Loucy (cell line): ENCODE measurements at regions not wholly inside any gene's neighbourhood (a gene's known extent, or its start where the extent isn't known, plus 50 kb on each side); places are given as distances from the start of the nearest gene placed in this dataset.

Source experiments
- CTCF ChIP-seq: fragments of 200-600 bp; sonication (generic); conservative IDR thresholded peaks from 2 replicates; pipeline ENCODE4 v1.5.1; 2014; ENCODE audit warnings: mild to moderate bottlenecking, antibody characterized with exemption, low read length
- EZH2phosphoT487 ChIP-seq: fragments of 200-600 bp; IDR thresholded peaks from 2 replicates; pipeline ENCODE4 v1.6.1; 2018; ENCODE audit warnings: antibody characterized with exemption, mild to moderate bottlenecking, moderate library complexity, borderline replicate concordance

- no peak for TF ChIP-seq CTCF
- no peak for TF ChIP-seq EZH2phosphoT487
These were observed 92.6 kb downstream of the EMP1 start for GRCh38 chr12:13288937-13289652.
